Omental fat pad (tissue), 3 donors: ENCODE measurements at regions not wholly inside any gene's neighbourhood (a gene's known extent, or its start where the extent isn't known, plus 50 kb on each side); places are given as distances from the start of the nearest gene placed in this dataset.
"Not testable (repeated sequence)": the region's sequence is repeated elsewhere in the genome, so short reads cannot be mapped to it uniquely, and the experiment has no call there.

Experiments
- ATAC-seq: fragments of 150-250 bp; one replicate; pipeline ENCODE4 v1.9.1; 2016; ENCODE audit warnings: mild to moderate bottlenecking, moderate library complexity; ENCODE audit not compliant: low FRiP score
- DNase-seq: peaks from one replicate; pipeline ENCODE4 v3.0.0-alpha.2; 2019; ENCODE audit warnings: low spot score
- CTCF ChIP-seq, 3 donors: fragments of 450-650 bp; IDR thresholded peaks; one replicate each; pipeline ENCODE4 v1.5.1; 2016 to 2017; ENCODE audit warnings: antibody characterized with exemption in 3 of 3, mild to moderate bottlenecking in 3 of 3, moderate library complexity in 2 of 3

- ATAC-seq (no peak), DNase-seq (no peak)
- no peak for TF ChIP-seq CTCF (IDR thresholded peaks at IDR 0.05)
These were observed 650.0 kb upstream of the STXBP6 start for GRCh38 chr14:25699981-25700380.

DNA sequence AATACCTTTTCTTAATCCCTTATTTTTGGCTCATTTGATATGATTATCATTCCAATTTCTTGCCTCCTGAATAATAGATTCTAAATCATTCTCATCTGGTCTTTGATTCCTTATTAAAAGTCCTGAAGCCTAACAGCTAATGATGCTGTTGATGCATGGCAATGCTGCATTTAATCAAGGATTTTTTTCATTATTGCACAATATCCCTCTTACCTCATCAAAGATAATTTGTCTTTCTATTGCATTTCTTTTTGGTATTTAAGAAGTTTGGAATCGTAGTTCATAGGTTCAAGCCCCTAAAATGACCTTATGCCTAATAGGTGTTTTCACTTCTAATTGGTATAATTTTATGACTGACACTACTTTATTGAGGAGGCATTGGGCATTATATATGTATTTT is 648.2 kb upstream of the STXBP6 start:
- DNase-seq = no peak
- TF ChIP-seq CTCF (IDR thresholded peaks at IDR 0.05) = no peak
- ATAC-seq = no peak

- no peak for ATAC-seq
- no peak for DNase-seq
- TF ChIP-seq CTCF (IDR thresholded peaks at IDR 0.05) = no peak
These were observed 646.2 kb upstream of the STXBP6 start for GRCh38 chr14:25696176-25696575.

- no peak for ATAC-seq
- no peak for TF ChIP-seq CTCF (IDR thresholded peaks at IDR 0.05)
These were observed 635.1 kb upstream of the STXBP6 start for GRCh38 chr14:25685004-25685403.

GRCh38 chr14:25680934-25681333 is 631.0 kb upstream of the STXBP6 start:
- DNase-seq (no peak), ATAC-seq (no peak)
- TF ChIP-seq CTCF (IDR thresholded peaks at IDR 0.05) = no peak

More at GRCh38 chr14:25685004-25685403, 635.1 kb upstream of the STXBP6 start:
- no peak for DNase-seq

GRCh38 chr14:25680511-25680910 is 630.6 kb upstream of the STXBP6 start:
- not testable (repeated sequence) for DNase-seq, ATAC-seq

DNA sequence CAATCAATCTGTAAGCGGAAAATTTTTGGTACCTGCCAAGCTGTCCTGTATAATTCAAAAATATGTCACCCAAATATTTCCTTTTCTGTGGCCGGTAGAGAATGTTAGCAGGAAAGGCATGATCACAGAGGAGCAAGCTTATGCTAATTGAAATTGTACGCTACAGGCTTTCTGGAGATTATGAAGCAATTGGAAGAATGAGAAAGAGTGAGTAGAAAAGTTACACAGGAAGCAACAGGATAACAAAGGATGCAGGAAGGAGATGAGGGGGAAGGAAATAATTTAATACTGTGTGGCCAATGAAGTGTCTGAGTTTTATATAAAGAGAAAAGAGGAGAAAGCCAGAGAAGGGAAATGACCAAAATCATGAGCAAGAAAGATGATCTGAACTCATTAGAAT is 627.2 kb upstream of the STXBP6 start:
- no peak for TF ChIP-seq CTCF (IDR thresholded peaks at IDR 0.05)
- ATAC-seq = no peak
- no peak for DNase-seq

- DNase-seq (no peak), ATAC-seq (no peak)
- TF ChIP-seq CTCF (IDR thresholded peaks at IDR 0.05) = no peak
These were observed 617.4 kb upstream of the STXBP6 start for GRCh38 chr14:25667387-25667786.
